Stimulated activated effector memory CD8-positive, alpha-beta T cell treated with anti-CD3 and anti-CD28 coated beads, Interleukin-12 subunit alpha, Interleukin-12 subunit beta, amount 100 ng/mL, for 72 hours (primary cell): ENCODE measurements at regions not wholly inside any gene's neighbourhood (a gene's known extent, or its start where the extent isn't known, plus 50 kb on each side); places are given as distances from the start of the nearest gene placed in this dataset.
"Not testable (repeated sequence)": the region's sequence is repeated elsewhere in the genome, so short reads cannot be mapped to it uniquely, and the experiment has no call there.

Experiments
- ATAC-seq: fragments of 150-1000 bp; cut with Tn5 transposase; 2 replicates; pipeline ENCODE4 v1.10.0; 2021
- DNase-seq, 2 donors: peaks; one replicate each; pipeline ENCODE4 v3.0.0; 2021 to 2022; ENCODE audit warnings: low spot score in 2 of 2
- H3K27ac Mint-ChIP-seq: one replicate; pipeline ENCODE4 v1.8.0; 2022; ENCODE audit warnings: mild to moderate bottlenecking, mixed read lengths
- H3K36me3 Mint-ChIP-seq: one replicate; pipeline ENCODE4 v1.8.0; 2022; ENCODE audit warnings: mild to moderate bottlenecking, mixed read lengths
- H3K4me1 Mint-ChIP-seq: one replicate; pipeline ENCODE4 v1.8.0; 2022; ENCODE audit warnings: mixed read lengths
- H3K4me3 Mint-ChIP-seq: one replicate; pipeline ENCODE4 v1.8.0; 2022; ENCODE audit warnings: mild to moderate bottlenecking, mixed read lengths
- H3K9me3 Mint-ChIP-seq: one replicate; pipeline ENCODE4 v1.8.0; 2022; ENCODE audit warnings: mixed read lengths

DNA sequence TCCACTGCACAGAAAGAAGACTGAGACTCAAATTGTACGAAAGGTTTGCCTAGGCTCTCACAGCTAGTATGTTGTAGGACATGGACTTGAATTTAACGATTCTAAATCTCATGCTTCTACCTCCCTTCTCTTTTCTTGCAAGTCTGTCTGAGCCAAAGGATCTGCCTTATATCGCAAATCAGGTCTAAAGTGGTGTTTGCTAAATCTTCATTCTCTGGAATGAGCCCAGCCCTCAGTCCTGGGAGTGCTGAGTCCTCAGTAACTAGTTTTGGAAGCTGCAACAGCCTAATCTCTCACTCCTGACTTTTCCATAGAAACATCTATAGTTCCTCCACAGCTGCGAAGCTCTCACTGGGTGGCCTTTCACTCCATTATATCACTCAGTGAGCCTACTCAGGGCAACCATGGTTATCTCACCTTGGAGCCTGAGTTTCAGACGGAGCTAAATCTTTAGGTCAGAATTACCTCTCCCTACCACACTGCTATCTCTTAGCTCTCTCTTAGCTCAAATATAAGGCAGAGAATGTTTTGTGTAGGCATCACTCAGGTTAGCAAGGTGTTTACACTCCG lies 575.5 kb upstream of the C16orf82 start:
- DNase-seq (no peak), ATAC-seq (no peak)
- H3K4me3 Mint-ChIP-seq, result no peak overlapping the region
- no peaks in the 10 kb centered on the region for H3K36me3 Mint-ChIP-seq
- H3K27ac Mint-ChIP-seq, result no peak overlapping the region
- no peaks in the 10 kb centered on the region for H3K4me1 Mint-ChIP-seq
- no peaks in the 10 kb centered on the region for H3K9me3 Mint-ChIP-seq

DNA sequence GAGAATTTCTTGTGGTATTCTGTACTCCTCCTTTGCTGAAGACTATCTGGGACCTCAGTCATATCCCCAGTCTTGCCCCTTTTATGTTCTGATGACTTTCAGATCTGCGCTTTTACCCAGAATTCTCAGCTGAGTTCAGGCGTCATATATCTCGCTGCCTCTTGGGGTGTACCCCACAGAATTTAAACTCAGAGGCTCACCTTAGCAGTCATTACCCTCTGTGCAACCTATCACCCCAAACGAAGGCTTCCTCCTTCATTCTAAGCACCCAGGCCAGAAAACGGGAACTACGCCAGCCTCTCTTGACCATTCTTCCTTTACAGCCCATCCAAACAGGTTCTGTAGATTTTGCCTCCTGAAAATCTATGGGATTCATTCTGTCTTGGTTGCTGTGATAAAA lies 574.8 kb upstream of the C16orf82 start:
- ATAC-seq (no peak), DNase-seq (no peak)
- no peaks in the 10 kb centered on the region for H3K9me3 Mint-ChIP-seq
- H3K36me3 Mint-ChIP-seq, result no peaks in the 10 kb centered on the region
- no peak overlapping the region for H3K27ac Mint-ChIP-seq
- H3K4me1 Mint-ChIP-seq, result no peaks in the 10 kb centered on the region
- no peak overlapping the region for H3K4me3 Mint-ChIP-seq

DNA sequence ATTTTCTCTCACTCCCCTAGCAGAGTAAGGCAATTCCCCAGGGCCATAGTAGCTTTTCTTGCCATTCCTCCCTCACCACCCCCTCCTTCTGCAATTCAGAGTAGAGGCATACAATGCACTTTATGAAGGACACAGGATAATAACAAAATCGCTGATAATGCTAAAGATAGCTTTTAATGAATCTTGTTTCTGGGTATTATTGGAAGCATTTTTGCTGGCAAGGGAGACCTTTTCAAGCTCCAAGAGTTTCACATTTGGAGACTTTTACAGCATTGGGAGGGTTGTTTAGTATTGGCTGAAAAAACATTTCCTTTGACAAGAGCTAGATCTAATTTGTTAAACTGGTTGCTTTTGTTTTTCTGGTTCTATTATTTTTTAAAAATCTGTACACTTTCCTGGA lies 573.0 kb upstream of the C16orf82 start:
- DNase-seq (no peak), ATAC-seq (no peak)
- Mint-ChIP-seq H3K36me3 (no peaks in the 10 kb centered on the region), H3K27ac (no peak overlapping the region), H3K4me3 (no peak overlapping the region), H3K4me1 (no peaks in the 10 kb centered on the region), H3K9me3 (no peaks in the 10 kb centered on the region)

DNA sequence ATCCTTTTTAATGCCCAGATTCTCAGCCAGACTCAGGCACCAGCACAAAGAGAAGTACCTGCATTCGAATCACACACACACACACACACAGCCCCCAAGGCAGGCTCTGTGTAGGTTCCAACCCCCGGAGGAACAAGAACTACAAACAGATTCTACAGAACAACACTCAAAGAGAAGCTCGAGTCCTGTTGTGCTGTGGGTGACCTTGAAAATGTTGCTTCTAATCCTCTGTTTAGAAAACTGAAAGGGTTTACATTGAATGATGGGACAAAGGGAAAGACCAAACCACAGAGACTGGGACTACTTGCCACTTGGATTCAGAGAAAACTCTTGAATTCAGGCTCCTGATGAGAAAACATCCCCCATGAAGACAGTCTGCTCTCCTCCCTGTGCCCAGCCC lies 568.8 kb upstream of the C16orf82 start:
- Mint-ChIP-seq H3K9me3 (no peaks in the 10 kb centered on the region), H3K4me1 (peaks cover 8% of the 10 kb centered on the region), H3K4me3 (no peak overlapping the region), H3K27ac (no peak overlapping the region), H3K36me3 (no peaks in the 10 kb centered on the region)
- ATAC-seq (no peak), DNase-seq (no peak)

DNA sequence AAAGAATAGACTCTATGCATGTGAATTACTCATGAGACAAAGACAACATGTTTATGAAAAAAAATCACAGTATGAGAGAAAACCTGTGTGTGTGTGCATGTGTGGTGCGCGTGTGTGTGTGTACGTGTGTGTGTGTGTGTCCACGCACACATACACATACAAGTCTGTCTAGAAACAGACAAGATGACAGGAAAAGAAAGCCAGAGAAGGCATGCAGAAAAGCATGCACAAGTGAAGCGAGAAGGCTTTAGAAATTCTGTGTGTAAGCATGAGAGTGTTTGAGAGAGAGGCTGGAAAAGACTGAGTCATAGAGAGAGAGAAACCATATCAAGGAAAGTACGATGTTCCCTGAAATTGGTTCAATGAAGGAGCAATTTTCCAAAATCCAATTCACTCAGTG lies 566.4 kb upstream of the C16orf82 start:
- Mint-ChIP-seq H3K4me3 (no peak overlapping the region), H3K36me3 (no peaks in the 10 kb centered on the region), H3K4me1 (peaks cover 8% of the 10 kb centered on the region), H3K27ac (no peak overlapping the region), H3K9me3 (no peaks in the 10 kb centered on the region)
- no peak for ATAC-seq
- DNase-seq, result no peak

DNA sequence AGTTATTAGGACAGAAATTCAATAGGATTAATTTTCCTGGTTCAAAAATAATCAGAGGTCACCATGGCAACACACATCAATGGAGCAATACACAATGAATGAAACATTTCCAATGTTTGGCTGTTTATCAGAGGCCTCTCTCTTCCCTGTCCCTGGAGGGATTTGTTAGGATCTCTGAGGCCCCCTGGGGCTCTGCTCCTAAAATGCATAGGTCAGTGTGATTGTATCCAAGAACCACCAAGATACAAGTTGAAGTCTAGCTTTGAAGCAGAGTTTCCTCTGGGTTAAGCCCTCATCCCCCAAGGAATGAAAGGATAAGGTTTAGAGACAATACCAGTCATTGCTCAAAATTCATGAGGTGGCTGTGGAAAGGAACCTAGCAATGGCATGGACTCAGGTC lies 561.2 kb upstream of the C16orf82 start:
- ATAC-seq (no peak), DNase-seq (no peak)
- no peaks in the 10 kb centered on the region for H3K36me3 Mint-ChIP-seq
- no peaks in the 10 kb centered on the region for H3K9me3 Mint-ChIP-seq
- peaks cover under 1% of the 10 kb centered on the region for H3K4me1 Mint-ChIP-seq
- H3K27ac Mint-ChIP-seq, result no peak overlapping the region
- H3K4me3 Mint-ChIP-seq, result no peak overlapping the region

DNA sequence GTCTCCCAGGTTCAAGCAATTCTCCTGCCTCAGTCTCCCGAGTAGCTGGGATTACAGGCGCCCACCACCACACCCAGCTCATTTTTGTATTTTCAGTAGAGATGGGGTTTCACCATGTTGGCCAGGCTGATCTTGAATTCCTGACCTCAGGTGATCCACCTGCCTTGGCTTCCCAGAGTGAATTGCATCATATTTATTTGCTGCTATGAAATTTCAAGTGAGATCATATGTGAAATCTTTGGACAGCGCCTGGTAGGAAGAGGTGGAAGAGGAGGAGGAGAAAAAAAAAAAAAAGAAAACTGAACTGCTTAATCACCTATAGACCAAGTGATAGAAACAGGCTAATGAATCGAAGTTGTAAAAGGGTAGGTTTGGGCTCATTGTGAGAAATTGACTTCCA lies 557.8 kb upstream of the C16orf82 start:
- H3K27ac Mint-ChIP-seq, H3K36me3 Mint-ChIP-seq, ATAC-seq, DNase-seq, H3K9me3 Mint-ChIP-seq, H3K4me3 Mint-ChIP-seq, H3K4me1 Mint-ChIP-seq: not testable (repeated sequence)

DNA sequence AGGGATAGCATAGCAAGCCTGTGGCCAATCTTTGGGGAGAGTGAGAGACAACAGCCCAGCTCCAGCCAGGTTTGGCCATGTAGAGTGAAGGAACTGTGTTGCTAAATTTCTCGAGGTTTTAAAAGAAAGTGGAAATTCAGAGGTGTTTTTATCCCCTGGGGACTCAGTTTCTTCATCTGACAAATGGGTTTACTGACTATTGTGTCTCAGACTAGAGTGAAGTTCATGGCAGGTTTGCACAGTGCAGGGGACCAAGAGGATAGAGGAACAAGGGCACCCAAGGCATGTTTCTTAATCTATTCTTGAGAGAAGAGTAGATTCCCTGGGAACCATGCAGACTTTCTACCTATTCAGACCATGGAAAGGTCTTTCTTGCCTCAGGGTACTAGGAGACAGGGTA lies 555.8 kb upstream of the C16orf82 start:
- no peaks in the 10 kb centered on the region for H3K9me3 Mint-ChIP-seq
- H3K4me1 Mint-ChIP-seq, result no peaks in the 10 kb centered on the region
- no peak overlapping the region for H3K27ac Mint-ChIP-seq

DNA sequence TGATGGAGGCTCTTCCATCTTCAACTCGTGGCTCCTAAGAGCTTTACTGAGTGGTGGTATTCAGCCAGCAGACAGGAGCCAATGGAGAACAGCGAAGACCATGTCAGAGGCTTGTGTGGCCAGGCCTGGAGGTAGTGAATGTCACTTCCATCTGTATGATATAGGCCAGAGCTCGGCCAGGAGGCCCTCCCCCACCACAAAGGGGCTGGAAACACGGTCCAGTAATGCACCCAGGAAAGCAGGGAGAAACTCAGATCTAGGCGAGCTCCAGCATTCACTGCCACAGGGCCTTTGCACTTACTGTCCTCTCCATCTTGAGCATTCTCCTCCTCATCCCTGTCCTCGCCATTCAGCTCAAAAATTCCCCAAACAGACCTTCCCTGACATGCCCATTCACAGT lies 555.3 kb upstream of the C16orf82 start:
- ATAC-seq (no peak), DNase-seq (no peak)
- H3K4me3 Mint-ChIP-seq, result no peak overlapping the region
- H3K9me3 Mint-ChIP-seq, result no peaks in the 10 kb centered on the region
- no peaks in the 10 kb centered on the region for H3K4me1 Mint-ChIP-seq
- no peaks in the 10 kb centered on the region for H3K36me3 Mint-ChIP-seq
- H3K27ac Mint-ChIP-seq, result no peak overlapping the region

More for the DNA sequence above, 555.8 kb upstream of the C16orf82 start:
- Mint-ChIP-seq H3K4me3 (no peak overlapping the region), H3K36me3 (no peaks in the 10 kb centered on the region)
- DNase-seq, result no peak
- no peak for ATAC-seq

DNA sequence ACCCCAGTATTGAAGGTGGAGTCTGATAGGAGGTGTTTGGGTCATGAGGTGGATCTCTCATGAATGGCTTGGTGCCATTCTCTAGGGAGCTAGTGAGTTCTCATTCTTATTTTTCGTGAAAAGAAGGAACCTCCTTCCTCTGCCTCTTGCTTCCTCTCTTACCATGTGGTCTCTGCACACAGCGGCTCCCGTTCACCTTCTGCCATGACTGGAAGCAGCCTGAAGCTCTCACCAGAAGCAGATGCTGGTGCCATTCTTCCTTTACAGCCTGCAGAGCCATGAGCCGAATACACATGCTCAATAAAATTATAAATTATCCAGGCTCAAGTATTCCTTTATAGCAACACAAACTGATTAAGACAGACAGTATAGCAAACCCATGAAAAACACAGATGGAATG lies 545.1 kb upstream of the C16orf82 start:
- no peak overlapping the region for H3K27ac Mint-ChIP-seq
- DNase-seq (no peak), ATAC-seq (no peak)
- H3K36me3 Mint-ChIP-seq, result no peaks in the 10 kb centered on the region
- no peaks in the 10 kb centered on the region for H3K9me3 Mint-ChIP-seq
- no peaks in the 10 kb centered on the region for H3K4me1 Mint-ChIP-seq
- no peak overlapping the region for H3K4me3 Mint-ChIP-seq

DNA sequence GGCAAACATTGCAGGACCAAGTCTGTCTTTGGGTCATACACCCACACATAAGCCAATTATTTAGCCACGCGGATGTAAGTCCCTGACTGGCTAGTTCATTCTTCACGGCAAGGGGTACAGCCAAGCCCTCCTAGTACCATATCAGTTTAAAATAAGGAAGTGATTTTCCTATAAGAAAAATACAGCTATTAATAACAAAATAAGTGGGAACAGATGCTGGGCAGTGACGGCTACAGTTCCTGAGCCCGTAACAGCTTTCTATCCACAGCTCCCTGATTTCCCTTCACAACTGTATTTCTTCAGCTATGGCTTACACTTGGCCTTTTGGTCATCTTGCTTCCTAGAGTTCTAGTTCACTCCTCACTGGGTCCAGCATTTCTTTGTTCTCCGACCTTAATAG lies 542.4 kb upstream of the C16orf82 start:
- no peaks in the 10 kb centered on the region for H3K4me1 Mint-ChIP-seq
- no peak overlapping the region for H3K27ac Mint-ChIP-seq
- H3K4me3 Mint-ChIP-seq, result no peak overlapping the region
- no peaks in the 10 kb centered on the region for H3K9me3 Mint-ChIP-seq
- no peaks in the 10 kb centered on the region for H3K36me3 Mint-ChIP-seq
- no peak for ATAC-seq
- no peak for DNase-seq

DNA sequence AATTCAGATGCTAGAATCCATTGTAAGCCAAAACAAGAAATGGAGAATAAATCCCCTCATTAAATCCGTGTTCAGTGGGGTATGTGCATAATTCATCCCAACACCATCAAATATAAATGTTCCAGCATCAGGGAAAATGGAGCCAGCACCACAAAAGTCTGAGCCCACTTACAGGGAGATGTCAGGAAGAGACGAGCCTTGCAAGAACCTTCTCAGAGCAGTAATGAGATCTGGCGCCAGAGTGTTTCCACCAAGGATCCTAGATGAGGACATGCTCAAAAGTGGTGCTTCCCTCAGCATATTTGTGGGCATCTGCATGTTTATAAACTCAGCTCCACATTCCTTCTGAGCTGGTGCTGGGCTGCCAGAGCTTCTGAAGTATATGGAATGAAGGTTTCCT lies 541.9 kb upstream of the C16orf82 start:
- no peak for DNase-seq
- H3K27ac Mint-ChIP-seq, result no peak overlapping the region
- H3K9me3 Mint-ChIP-seq, result no peaks in the 10 kb centered on the region
- no peaks in the 10 kb centered on the region for H3K36me3 Mint-ChIP-seq
- ATAC-seq, result no peak
- no peaks in the 10 kb centered on the region for H3K4me1 Mint-ChIP-seq
- H3K4me3 Mint-ChIP-seq, result no peak overlapping the region

DNA sequence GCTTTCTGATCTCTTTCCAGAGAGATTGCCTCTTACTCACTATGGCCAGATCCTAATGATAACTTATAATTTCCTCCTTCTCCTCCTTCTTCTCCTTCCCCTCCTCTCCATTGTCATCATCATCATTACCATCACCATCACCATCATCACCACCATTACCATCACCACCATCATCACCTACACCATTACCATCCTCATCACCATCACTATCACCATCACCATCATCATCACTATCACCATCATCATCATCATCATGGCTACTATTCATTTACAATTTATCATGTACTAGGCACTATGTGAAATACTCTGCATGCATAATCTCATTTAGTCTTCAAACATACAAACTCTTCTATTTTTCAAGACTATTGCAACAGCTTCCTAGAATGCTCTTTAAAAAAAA lies 540.9 kb upstream of the C16orf82 start:
- Mint-ChIP-seq H3K4me3 (no peak overlapping the region), H3K36me3 (no peaks in the 10 kb centered on the region), H3K27ac (no peak overlapping the region), H3K9me3 (no peaks in the 10 kb centered on the region), H3K4me1 (no peaks in the 10 kb centered on the region)
- ATAC-seq (no peak), DNase-seq (no peak)

DNA sequence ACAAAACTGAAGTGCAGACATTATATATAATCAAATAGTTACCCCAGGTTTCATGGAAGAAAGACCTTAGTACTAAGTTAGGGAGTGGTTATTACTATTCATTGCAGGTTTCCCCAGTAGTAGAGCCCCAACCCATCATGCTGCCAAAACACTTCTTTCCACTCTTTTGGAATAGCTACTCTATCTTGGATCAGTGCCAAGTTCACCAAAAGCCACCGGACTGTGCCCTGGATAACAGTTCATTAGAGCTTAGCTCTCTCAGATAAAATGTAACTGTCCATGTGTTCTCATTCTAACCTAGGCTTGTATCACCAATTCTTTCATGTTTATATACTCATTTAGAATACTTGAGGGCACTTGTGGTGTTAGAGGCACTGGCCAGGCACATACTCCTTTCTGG lies 540.1 kb upstream of the C16orf82 start:
- no peak overlapping the region for H3K4me3 Mint-ChIP-seq
- H3K27ac Mint-ChIP-seq, result no peak overlapping the region
- no peaks in the 10 kb centered on the region for H3K36me3 Mint-ChIP-seq
- ATAC-seq (no peak), DNase-seq (no peak)
- no peaks in the 10 kb centered on the region for H3K9me3 Mint-ChIP-seq
- H3K4me1 Mint-ChIP-seq, result no peaks in the 10 kb centered on the region

DNA sequence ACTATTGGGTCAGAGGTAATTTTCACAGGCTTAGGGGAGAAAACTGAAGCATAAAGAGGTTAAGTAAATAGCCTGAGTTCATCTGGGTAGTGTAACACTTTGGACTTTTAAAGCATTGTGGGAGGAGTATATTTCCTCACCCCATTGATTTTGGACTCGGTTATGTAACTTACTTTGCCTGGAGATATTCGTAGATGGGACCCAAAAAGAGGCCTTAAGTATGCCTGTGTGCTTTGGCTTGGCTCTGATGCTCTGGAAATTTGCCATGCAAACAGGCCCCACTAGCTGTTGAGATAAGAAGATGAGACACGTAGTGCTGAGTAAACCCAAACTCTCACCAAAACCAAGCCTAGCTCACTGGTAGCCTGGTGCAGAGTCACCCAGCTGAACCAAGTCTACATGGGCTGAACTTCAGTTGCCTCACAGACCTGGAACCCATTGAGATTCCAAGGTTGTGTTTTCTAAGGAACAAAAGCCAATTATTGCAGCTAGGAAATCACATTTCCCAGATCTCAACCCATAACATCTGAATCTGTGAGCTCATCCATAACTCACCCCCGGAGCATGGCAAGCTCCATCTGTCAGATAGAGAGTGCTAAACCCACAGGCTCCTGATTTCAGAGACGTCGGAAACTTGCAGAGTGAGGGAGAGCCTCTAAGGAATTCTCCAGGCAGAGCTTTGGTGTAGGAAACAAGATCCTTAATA lies 536.0 kb upstream of the C16orf82 start:
- H3K9me3 Mint-ChIP-seq, result no peaks in the 10 kb centered on the region
- no peak overlapping the region for H3K4me3 Mint-ChIP-seq
- H3K4me1 Mint-ChIP-seq, result no peaks in the 10 kb centered on the region
- DNase-seq (no peak), ATAC-seq (peak; percentile 42)
- no peak overlapping the region for H3K27ac Mint-ChIP-seq
- no peaks in the 10 kb centered on the region for H3K36me3 Mint-ChIP-seq

DNA sequence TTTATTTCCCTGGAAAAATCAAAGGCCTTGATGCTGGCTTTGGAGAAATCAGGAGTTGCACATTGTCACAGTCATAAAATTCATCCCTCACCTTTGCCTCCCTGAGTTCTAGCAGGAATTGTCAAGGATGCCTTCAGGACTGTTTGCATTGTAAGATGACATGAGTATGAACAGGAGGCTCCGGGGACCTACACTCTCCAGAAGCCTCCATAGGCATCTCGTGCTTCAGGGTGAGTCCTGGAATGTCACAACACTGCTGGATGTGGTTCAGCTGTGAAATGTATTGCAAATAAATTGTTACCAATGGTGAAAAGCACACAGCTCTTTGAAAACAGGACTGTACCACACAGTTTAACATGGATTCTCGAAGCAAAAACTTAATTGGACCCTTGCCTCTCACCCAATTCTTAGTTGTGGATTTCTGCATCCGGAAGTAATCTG lies 535.4 kb upstream of the C16orf82 start:
- ATAC-seq (no peak), DNase-seq (no peak)
- no peak overlapping the region for H3K4me3 Mint-ChIP-seq
- no peak overlapping the region for H3K27ac Mint-ChIP-seq
- H3K9me3 Mint-ChIP-seq, result no peaks in the 10 kb centered on the region
- H3K4me1 Mint-ChIP-seq, result no peaks in the 10 kb centered on the region
- no peaks in the 10 kb centered on the region for H3K36me3 Mint-ChIP-seq

DNA sequence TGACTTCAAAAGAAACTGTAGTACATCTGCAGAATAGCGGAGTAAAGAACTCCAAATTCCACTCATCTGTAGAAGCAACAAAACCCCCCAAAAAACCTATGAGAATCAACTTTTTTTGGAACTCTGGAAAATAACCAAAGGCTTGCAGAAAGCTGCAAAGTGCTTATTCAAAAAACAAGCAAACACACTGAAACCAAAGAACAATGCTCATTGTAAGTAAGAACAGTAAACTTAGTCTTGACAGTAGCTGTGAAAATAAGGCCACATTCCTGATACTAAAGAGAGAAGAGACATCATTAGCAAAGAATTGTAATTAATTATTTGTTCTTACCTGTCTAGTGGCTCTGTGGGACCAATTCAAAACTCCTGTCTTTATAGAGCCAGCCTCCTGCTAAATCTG lies 534.3 kb upstream of the C16orf82 start:
- H3K36me3 Mint-ChIP-seq, result no peaks in the 10 kb centered on the region
- no peak overlapping the region for H3K4me3 Mint-ChIP-seq
- H3K27ac Mint-ChIP-seq, result no peak overlapping the region
- DNase-seq (no peak), ATAC-seq (no peak)
- H3K4me1 Mint-ChIP-seq, result no peaks in the 10 kb centered on the region
- no peaks in the 10 kb centered on the region for H3K9me3 Mint-ChIP-seq
